HL-60 (cell line): ENCODE measurements at regions not wholly inside any gene's neighbourhood (a gene's known extent, or its start where the extent isn't known, plus 50 kb on each side); places are given as distances from the start of the nearest gene placed in this dataset.

Experiments used
- DNase-seq, 2 experiments: peaks; one replicate each; pipeline ENCODE4 v3.0.0-alpha.2; 2010 to 2020; ENCODE audit warnings: low read depth in 1 of 2, low spot score in 1 of 2
- H3K27ac ChIP-seq: fragments of 250-450 bp; sonication (Bioruptor Pico); replicated peaks from 2 replicates; pipeline ENCODE4 v1.5.1; 2020; ENCODE audit warnings: mild to moderate bottlenecking, moderate library complexity
- H3K27me3 ChIP-seq: fragments of 250-450 bp; sonication (Bioruptor Pico); 2 replicates; pipeline ENCODE4 v1.5.1; 2021; ENCODE audit warnings: mild to moderate bottlenecking, moderate library complexity; ENCODE audit not compliant: insufficient read depth, poor library complexity, severe bottlenecking
- H3K4me3 ChIP-seq: replicated peaks from 2 replicates; pipeline ENCODE4 v1.5.1; 2011; ENCODE audit warnings: mild to moderate bottlenecking, control low read depth, low read length; ENCODE audit not compliant: insufficient read depth
- GABPA ChIP-seq: IDR thresholded peaks from 2 replicates; pipeline ENCODE4 v1.6.1; 2012; ENCODE audit warnings: low read depth
- POLR2AphosphoS5 ChIP-seq: IDR thresholded peaks from 2 replicates; pipeline ENCODE4 v1.6.1; 2012; ENCODE audit warnings: low read depth
- SPI1 ChIP-seq: IDR thresholded peaks from 2 replicates; pipeline ENCODE4 v1.6.1; 2012; ENCODE audit warnings: low read depth, mild to moderate bottlenecking, borderline replicate concordance
- TF ChIP-seq, protein P1 (sequence below): IDR thresholded peaks from one replicate; pipeline ENCODE4 v1.5.1; 2011; ENCODE audit warnings: low read length, control low read depth, inconsistent platforms; ENCODE audit not compliant: insufficient read depth
- TF ChIP-seq, protein P2 (sequence below): IDR thresholded peaks from 2 replicates; pipeline ENCODE4 v1.6.1; 2012; ENCODE audit warnings: low read depth; ENCODE audit not compliant: insufficient replicate concordance

DNA sequence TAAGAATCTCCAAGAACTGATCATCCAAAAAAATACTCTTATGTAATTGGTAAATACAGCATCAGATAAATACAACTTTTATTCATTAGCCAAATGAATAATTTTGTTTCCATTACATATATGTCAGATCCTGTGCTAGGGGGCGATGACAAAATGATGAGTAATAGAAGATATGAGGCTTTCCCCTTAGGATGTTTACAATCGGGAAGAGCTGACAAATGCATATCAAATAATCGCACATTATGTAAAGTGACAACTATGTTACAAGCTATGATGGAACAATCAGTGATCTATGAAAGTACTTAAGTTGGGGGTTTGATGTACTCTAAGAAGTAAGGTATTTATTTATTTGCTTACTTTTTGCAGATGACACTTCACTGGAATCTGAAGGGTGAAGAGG, 465.6 kb upstream of the VSTM2A start:
- no peak for DNase-seq
- TF ChIP-seq, protein P1, sequence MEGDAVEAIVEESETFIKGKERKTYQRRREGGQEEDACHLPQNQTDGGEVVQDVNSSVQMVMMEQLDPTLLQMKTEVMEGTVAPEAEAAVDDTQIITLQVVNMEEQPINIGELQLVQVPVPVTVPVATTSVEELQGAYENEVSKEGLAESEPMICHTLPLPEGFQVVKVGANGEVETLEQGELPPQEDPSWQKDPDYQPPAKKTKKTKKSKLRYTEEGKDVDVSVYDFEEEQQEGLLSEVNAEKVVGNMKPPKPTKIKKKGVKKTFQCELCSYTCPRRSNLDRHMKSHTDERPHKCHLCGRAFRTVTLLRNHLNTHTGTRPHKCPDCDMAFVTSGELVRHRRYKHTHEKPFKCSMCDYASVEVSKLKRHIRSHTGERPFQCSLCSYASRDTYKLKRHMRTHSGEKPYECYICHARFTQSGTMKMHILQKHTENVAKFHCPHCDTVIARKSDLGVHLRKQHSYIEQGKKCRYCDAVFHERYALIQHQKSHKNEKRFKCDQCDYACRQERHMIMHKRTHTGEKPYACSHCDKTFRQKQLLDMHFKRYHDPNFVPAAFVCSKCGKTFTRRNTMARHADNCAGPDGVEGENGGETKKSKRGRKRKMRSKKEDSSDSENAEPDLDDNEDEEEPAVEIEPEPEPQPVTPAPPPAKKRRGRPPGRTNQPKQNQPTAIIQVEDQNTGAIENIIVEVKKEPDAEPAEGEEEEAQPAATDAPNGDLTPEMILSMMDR, result no peak
- no peak for TF ChIP-seq GABPA
- TF ChIP-seq, protein P2, sequence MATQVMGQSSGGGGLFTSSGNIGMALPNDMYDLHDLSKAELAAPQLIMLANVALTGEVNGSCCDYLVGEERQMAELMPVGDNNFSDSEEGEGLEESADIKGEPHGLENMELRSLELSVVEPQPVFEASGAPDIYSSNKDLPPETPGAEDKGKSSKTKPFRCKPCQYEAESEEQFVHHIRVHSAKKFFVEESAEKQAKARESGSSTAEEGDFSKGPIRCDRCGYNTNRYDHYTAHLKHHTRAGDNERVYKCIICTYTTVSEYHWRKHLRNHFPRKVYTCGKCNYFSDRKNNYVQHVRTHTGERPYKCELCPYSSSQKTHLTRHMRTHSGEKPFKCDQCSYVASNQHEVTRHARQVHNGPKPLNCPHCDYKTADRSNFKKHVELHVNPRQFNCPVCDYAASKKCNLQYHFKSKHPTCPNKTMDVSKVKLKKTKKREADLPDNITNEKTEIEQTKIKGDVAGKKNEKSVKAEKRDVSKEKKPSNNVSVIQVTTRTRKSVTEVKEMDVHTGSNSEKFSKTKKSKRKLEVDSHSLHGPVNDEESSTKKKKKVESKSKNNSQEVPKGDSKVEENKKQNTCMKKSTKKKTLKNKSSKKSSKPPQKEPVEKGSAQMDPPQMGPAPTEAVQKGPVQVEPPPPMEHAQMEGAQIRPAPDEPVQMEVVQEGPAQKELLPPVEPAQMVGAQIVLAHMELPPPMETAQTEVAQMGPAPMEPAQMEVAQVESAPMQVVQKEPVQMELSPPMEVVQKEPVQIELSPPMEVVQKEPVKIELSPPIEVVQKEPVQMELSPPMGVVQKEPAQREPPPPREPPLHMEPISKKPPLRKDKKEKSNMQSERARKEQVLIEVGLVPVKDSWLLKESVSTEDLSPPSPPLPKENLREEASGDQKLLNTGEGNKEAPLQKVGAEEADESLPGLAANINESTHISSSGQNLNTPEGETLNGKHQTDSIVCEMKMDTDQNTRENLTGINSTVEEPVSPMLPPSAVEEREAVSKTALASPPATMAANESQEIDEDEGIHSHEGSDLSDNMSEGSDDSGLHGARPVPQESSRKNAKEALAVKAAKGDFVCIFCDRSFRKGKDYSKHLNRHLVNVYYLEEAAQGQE, result no peak
- no peak for TF ChIP-seq SPI1
- TF ChIP-seq POLR2AphosphoS5, result no peak
- Histone ChIP-seq H3K27ac (no peak overlapping the region), H3K27me3 (no peaks in the 10 kb centered on the region), H3K4me3 (no peak overlapping the region)

DNA sequence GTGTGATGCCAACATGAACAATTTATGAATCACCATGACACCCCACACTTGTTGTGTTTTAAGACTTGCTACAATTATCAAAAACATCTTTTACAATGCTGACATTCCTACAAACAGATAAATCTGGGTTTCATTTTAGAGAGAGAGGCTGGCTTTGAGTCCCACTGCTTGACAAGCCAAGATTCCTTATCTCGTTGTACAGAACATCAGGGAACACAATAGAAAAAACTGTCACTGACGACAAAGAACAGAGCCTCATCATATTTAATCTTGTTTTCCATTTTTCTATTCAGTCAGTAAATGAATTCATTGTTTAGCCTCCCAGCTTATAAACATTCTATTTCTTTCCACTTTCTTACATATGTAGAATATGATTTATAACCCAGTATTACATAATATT, 461.6 kb upstream of the VSTM2A start:
- no peak for DNase-seq
- H3K27me3 ChIP-seq, result no peaks in the 10 kb centered on the region
- no peak overlapping the region for H3K27ac ChIP-seq
- TF ChIP-seq SPI1 (no peak), POLR2AphosphoS5 (no peak), GABPA (no peak)
- TF ChIP-seq, protein P1, result no peak
- TF ChIP-seq, protein P2, result no peak
- no peak overlapping the region for H3K4me3 ChIP-seq

DNA sequence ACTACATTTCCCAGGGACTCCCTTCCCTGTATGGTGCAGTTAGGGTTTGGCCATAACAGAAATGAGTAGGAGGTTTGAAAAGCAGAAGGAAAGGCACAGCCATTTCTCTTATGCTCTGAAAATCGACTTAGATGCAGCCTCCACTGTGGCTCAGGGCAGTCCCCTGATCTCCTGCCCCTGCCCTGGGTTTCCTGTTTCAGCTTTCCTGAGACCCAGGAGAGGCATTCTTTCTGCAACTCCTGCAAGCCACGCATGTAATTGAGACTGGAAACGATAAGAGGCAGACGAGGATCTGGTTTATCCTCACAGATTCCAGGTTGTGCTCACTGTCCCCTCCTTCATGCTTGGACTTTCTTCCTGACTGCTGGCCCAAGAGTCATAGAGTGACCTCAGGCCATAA, 461.2 kb upstream of the VSTM2A start:
- no peak overlapping the region for H3K27ac ChIP-seq
- DNase-seq, result no peak
- TF ChIP-seq, protein P1, result no peak
- TF ChIP-seq, protein P2, result no peak
- TF ChIP-seq GABPA (no peak), SPI1 (no peak), POLR2AphosphoS5 (no peak)
- no peaks in the 10 kb centered on the region for H3K27me3 ChIP-seq
- no peak overlapping the region for H3K4me3 ChIP-seq
